GM21825 (cell line): ENCODE measurements at regions not wholly inside any gene's neighbourhood (a gene's known extent, or its start where the extent isn't known, plus 50 kb on each side); places are given as distances from the start of the nearest gene placed in this dataset.

Experiments used
- ATAC-seq: cut with Tn5 transposase; IDR thresholded peaks from one replicate; pipeline ENCODE4 v1.9.1; 2021; ENCODE audit warnings: mild to moderate bottlenecking, moderate library complexity; ENCODE audit not compliant: unreplicated experiment

DNA sequence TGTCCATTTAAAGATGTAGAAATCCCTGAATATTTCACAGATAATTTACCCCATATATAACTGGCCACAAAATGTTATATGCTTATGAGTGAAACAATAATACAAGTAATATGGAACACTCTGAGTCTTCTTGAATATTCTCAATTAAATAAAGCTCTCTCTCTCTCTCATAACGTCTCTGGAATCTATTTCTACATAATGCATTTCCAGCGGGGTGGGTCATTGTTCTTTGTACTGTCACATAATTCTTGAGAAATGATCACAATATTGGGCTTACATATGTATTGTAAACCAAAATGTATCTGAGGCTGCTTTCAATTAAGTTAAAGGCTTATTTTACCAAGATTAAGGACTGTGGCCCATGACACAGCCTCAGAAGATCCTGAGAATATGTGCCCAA is 596.3 kb downstream of the FAT4 start:
- ATAC-seq = no peak

DNA sequence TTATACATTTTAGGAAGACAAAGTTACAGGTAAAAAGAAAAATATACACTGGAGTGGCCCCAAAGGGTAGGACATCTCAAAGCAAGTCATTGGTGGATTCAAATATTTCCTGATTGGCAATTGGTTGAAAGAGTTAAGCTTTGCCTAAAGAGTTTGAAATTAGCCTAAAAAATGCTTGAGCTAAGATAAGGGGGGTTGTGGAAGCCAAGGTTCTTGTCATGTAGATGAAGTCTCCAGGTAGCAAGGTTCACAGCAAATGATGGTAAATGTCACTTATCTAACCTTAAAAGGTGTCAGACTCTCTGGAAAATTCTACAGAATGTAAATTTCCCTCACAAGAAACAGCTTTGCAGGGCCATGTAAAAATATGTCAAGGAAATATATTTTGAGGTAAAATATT is 596.7 kb downstream of the FAT4 start:
- no peak for ATAC-seq

DNA sequence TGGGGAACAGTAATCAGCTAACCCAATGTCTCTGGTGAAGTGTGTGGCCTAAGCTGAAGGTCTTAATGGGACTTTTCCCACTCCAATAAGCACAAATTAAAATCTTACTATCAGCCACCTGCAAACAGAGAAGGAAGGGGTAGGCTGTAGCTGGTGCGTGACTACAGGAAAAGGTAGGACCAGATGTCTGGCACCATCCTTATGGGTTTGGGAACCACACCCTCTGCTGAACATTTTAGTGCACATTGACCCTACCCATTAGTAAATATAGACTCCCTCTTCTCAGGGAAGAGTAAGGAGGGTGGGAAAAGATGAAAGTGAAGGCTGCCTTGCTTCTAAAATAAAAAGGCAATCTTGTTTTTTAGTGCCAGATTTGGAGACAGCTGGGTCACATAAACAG is 602.8 kb downstream of the FAT4 start:
- no peak for ATAC-seq

DNA sequence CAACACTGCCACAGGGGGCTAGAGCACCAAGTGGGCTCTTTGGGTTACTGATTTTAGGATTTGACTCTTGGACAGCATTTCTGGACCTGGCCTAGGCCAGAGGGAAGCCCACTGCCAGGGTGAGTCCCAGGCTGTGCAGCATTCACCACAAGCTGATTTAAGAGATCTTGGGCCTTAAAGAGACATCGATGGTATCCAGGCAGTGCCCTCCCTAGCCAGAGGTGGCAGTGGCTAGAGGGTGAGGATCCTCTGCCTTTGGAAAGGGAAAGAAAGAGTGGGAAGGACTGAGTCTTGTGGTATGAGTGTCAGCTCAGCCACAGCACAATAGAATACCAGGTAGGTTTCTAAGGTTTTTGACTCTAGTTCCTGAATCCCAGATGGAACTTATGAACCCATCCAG is 613.9 kb downstream of the FAT4 start:
- ATAC-seq = no peak

DNA sequence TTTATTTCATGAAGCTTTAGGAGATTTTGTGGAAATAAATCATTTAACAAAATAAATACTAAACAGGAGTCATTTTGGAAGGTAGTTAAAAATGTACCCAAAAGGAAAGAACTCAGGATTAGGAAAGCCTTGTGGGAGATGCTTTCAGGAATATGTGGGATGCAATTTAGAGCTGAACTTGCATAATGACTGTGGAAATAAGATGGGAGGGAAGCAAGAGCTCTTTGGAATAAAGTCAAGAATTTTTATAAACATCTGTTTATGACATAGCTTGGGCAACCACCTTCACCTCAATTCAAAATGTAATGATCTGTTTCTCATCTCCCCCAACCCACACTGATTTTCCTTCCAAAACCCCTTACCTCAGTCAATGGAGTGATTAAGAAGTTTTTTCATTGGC is 623.8 kb downstream of the FAT4 start:
- ATAC-seq = no peak

DNA sequence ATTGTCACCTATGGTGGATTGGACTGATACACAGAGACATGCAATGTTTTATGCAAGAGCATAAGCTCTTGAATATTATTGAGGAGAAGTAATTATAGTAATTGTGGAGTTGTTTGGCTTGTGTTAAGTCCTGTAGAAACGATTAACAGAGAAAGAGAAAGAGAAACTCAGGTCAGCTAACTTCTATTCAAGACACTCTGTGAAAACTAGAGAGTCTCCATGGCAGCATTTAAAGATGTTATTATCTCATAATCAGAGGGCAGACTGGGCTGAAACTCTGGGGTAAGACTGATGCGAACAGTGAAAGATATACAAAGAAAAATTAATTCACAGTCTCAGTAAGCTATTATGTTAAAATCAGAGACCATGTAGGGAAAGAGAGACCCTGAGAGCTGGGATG is 625.7 kb downstream of the FAT4 start:
- ATAC-seq = no peak

DNA sequence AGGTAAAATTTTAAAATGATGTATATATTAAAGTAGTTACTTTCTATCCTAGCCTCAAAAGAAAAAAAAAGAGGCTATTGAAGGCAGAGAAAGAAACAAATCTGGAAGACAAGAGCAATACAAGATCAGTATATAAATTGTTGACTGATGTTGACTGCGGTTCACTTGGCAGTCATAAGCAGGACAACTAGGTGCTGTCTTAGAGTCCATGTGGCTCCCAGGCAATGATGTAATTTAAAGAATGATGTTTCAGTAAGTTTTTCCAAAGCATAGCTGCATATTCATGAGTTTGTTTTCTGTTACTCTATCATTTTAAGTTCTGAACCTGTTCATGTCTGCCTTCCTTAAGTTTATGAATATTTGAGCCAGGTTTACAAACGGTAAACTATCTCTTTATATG is 630.2 kb downstream of the FAT4 start:
- no peak for ATAC-seq

DNA sequence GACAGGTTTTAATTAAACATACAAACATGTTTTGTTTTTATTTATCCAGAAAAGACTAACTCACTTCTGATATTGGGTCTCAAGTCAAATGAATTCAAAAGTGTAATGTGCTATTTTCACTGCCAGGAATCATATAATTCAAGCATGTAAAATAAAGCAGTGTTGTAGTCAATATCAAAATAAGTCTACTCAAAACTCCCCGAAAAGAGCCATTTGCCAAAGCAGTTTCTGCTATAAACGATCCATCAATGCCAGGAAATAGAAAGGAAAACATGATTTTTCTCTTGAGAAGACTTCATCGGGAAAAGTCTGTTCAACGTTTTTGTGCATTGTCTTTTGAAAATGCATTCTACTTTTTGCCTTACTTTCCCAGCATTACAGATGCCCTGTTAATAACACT is 633.3 kb downstream of the FAT4 start:
- no peak for ATAC-seq

DNA sequence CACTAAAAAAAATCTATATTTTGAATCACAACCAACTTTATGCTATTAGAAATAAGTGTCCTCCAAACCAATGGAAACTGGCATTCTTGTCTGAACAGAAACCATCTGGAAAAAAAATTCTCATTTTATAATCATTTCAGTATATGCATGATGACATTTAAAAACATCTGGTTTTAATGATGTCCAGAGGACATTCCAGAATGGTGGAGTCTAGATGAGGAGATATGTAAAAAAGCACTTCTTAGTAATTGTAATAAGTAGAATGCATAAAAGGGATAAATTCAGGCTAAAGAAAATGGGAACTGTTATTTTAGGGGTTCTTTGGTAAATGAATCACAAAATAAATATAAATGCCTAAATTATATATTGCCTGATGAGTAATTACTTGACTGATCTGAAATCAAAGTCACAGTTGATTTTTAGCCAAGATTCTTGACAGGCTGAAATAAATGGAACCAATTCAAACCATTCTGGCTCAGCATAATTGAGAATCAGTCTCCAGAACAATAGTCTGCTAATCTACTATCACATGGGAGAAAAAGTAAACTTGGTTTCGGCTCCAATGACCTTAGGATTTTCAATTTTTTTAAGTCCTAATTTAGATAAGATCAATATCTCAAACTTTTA is 636.6 kb downstream of the FAT4 start:
- no peak for ATAC-seq

DNA sequence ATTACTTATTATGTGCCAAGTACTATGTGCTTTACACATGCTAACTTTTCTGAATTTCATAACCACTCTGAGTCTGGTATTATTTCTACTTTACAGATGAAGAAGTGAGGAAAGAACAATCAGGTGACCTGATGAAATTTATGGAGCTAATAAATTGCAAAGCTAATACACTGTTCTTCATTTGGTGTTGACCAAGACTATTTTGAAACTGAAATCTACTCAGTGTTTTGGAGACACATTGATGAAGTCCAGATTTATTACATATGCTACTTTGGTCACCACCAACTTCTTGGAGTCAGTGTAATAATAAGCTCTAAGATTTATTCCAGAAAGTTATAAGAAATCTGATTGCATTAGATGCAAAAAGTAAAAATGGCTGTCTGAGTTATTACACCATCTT is 637.9 kb downstream of the FAT4 start:
- no peak for ATAC-seq

DNA sequence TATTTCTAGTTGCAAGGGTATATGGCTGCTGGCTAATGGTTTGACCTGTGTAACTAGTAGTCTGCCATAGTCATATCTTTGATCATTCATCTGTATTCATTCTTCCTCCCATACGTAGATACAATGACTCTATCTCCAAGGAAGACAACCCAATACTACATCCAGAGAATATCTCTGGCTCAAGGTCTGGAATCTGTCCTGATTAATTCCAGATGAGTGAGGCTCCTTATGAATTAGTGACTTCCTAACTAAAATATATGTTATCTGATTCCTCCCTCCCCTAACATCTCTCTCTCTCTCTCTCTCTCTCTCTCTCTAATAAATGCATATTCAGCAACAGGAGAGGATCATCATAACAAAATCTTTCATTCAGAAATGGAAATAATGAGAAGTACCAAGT is 641.5 kb downstream of the FAT4 start:
- ATAC-seq = no peak

DNA sequence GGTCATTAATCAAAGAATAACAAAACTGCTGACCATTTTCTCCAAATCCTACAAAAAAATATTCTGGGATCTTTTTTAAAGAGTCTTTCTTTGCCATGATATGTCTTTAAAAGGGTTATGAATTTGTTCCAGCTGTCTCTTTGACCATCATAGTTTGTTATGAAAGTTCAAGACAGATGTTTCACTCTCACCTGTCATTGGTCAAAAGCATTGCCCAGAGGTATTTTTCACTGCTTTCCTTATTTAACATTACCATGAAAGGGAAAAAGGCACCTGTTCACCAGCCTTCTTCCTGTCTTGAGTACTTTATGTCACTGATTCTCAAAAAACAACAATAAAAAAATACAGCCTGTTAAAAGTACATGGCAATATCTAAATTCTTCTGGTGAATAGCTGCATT is 643.8 kb downstream of the FAT4 start:
- no peak for ATAC-seq

DNA sequence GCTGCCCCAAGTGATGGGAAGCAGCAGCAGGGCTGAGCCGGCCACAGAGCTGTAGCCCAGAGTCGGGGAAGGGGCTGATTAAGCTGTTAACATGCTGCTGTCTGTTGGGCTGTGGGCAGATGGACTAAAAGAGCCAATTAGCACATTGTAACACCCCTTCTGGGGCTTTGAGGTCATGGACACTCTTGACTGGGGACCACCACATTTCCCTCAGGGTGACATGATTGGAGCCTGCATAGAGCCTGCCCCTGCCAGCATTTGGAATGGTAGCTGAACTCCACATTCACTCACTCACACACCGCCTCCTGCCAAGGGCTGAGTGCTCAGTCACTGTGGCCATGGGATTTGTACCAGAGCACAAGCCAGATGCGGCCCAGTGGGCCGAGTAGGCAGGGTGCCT is 646.9 kb downstream of the FAT4 start:
- no peak for ATAC-seq

DNA sequence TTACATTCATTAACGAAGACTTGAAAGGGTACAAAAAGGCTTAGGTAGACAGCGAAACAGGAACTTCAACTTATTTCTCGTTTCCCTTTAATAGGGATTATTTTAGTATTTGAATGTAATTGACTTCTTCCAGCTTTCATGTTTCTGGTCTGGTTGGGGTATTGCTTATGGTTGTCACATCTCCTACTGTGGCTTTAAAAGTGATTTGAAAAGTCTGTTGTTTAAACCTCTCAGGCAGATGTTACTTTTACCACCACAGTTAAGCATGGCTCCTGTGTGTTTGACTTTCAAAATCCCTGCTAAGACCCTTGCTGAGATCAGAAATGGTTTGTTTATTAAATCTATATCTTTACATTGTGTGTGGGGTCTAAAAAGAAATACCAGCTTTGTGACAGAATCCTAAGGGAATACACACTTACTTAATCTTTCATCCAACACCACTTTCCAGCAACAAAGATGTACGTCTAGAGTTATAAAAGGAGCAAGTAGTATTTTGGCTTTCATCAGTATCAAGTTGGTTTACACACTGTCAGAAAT is 661.2 kb downstream of the FAT4 start:
- no peak for ATAC-seq

DNA sequence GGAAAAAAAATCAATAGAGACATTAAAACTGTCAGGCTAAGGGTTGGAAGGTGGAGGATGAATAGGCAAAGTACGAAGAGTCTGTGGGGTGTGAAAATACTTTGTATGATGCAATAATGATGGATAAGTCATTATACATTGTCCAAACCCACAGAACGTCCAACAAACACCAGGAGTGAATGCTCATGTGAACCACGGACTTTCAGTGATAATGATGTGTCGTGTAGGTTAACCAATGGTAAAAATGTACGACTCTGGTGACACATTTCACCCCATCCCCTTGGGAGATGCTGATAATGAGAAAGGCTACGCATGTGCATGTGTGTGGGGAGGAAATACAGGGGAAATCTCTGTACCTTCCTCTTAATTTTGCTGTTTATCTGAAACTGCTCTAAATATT is 665.2 kb downstream of the FAT4 start:
- ATAC-seq = no peak

DNA sequence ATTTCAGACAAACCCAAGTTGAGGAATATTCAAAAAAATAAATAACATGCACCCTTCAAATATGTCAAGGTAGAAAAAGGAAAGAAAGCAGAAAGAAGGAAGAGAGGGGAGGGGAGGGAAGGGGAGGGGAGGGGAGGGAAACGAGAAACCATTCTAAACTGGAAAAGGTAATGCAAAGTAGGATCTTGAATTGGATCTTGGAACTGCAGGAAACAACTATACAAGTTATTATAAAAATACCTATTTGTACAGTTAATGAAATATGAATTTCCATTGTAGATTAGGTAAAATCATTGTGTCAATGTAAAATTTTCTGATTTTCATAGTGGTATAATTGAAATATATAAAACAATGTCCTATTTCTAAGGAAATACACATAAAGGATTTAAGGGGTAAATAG is 668.4 kb downstream of the FAT4 start:
- ATAC-seq = no peak

DNA sequence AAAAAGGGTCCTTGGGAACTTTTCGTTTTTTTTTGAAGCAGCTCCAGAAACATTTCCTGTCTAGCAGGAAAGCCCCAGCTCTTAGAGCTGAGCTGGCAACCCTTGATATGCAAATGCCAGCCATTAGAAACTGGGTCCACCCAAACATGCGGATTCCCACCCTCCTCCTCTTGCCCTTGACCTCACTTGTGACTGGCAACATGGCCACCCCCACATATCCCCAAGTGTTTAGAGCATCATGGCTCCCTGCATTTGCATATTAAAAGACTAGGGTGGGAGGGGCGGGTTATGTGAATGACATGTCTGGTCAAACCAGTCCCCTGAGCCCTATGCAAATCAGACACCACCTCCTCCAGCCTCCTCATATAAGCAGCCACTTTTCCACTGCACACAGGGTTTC is 671.1 kb downstream of the FAT4 start:
- ATAC-seq = no peak

DNA sequence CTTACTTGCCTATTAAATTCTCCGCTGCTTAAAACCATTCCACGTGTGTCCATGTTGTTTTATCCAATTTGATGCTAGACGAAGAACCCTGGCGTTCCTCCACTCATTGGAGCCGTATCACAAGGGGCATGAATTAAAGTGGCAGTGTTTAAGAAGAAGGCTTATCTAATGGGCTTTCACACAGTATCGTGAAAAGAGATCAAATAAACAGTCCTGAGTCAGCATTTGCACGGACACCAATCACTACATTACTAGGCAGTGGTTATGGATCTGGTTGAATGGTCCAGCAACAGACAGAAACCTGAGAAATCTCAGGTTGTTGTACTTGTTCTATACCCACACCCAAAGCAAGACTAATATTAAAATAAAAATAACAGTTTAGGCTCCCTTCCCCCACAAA is 671.6 kb downstream of the FAT4 start:
- ATAC-seq = no peak

DNA sequence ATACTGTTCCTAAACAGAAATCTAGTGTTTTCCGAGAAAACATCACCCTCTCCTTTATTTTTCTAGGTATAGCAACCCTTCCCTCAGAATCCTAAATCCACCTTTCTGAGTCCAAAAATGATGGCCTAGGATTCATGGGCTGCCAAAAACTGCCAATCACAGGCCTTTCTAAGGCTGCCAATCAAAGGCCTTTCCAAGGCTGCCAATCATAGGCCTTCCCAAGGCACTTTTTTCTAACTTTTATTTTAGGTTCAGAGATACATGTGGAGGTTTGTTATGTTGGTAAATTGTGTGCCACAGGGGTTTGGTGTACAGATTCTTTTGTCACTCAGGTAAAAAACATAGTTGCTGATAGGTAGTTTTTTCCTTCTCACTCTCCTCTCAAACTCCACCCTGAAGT is 673.7 kb downstream of the FAT4 start:
- no peak for ATAC-seq

DNA sequence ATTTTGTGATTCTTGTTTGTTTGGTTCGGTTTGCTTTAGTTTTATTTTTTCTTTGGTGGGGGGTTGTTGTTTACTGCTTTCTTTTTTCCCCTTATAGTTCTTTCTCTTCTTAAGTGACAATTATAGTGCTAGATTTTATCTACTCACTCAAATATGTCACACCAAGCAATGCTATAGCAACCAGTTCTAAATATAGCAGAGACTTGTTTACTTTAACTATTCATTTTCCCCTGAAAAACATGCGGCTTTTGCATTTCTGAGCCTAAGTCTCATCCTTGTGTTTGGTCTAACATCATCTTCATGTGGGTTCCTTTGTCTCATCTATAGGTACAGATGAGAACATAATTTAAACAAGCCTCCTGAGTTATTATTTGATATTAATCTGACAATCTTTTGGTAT is 676.6 kb downstream of the FAT4 start:
- ATAC-seq = no peak

DNA sequence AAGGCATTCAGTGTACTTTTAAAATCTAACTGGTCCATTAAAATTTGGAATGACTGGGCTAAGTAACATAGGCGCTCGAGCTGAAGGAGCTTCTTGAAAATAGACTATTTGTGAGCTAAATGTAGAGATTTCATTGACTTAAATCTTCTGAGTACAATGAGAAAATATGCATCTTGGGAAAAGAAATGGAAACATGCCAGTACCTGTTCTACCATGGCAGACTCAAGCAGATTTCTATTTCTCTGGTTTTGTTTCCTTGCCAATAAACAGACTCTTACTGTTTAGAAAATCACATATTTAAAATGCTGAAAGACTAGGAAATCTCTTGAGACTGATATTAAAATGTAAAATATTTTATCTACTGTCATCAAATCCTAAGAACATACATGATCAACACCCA is 678.1 kb downstream of the FAT4 start:
- ATAC-seq = no peak

DNA sequence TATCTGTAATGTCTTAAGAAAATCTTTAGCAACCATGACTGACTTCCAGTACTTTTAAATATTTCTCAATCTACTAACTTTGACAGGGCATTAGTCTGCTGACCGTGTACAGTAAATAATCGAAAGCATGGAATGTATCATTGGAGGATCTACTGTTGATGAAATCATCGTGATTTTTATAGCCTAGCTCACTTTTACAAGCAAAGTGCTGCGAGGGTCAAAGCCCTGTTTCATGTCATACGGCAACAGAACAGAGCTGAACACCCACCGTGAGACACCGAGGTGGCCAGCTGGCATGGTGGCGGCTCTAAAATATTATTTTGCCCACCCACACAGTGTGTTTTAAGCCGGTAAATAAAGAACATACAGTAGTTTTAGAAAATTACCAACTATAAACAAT is 679.3 kb downstream of the FAT4 start:
- ATAC-seq = no peak

DNA sequence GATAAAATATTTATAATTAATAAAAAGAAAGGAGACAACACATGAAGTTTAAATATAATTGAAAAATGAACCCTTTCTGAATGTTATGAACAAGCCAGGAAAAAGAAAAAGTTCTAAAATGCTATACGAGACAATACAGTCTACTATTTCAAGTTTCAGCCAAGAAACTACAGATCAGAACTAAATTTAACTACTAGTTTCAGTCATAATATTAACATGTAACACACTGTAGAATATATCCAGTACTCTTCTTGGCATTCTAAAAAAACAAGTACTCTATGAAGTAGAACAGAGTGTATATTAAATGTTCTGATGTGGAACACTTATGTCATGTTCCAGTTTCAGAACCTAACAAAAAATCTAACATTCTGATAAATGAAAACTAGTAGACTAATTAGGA is 679.7 kb downstream of the FAT4 start:
- no peak for ATAC-seq
